HG03066 (cell line): ENCODE measurements at regions not wholly inside any gene's neighbourhood (a gene's known extent, or its start where the extent isn't known, plus 50 kb on each side); places are given as distances from the start of the nearest gene placed in this dataset.
"Not testable (repeated sequence)": the region's sequence is repeated elsewhere in the genome, so short reads cannot be mapped to it uniquely, and the experiment has no call there.

Source experiments
- ATAC-seq: cut with Tn5 transposase; IDR thresholded peaks from one replicate; pipeline ENCODE4 v1.9.1; 2021; ENCODE audit warnings: low read depth; ENCODE audit not compliant: unreplicated experiment

DNA sequence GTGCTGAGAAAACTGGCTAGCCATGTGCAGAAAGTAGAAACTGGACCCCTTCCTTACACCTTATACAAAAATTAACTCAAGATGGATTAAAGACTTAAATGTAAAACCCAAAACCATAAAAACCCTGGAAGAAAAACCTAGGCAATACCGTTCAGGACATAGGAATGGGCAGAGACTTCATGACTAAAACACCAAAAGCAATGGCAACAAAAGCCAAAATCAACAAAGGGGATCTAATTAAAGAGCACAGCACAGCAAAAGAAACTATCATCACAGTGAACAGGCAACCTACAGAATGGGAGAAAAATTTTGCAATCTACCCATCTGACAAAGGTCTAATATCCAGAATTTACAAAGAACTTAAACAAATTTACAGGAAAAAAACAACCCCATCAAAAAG lies 575.2 kb upstream of the ADAMTS5 start:
- not testable (repeated sequence) for ATAC-seq

DNA sequence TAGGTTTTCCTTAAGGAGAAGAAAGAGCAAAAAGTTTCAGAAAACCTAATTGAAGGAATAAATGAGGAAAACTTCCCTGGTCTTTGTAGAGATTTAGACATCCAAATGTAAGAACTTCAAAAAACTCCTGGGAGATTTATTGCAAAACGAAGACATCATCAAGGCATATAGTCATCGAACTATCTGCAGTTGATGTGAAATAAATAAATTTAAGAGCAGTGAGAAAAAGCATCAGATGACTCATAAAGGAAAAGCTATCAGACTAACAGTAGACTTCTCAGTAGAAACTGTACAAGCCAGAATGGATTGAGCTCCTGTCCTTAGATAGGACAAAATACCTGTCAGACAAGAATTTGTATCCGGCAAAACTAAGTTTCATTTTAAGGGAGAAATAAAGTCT lies 569.4 kb upstream of the ADAMTS5 start:
- ATAC-seq, result no peak

DNA sequence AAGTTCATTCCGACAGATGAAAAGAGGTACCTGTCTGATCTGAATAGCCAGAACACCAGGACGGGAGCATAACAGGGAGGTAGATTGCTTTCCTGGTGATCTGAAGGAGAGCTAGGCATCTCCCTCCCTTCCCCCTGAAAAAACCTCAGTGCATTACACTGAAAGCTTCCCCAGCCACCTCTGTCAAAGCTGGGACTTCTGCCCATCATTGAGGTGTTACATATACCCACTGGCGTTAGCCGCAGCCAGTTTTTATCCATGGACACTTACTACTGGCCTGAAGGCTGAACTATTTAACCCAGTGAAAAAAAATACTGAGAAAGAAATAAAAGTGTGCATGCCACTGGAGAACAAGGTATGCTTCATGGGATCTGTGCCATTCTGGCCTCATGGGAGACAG lies 568.3 kb upstream of the ADAMTS5 start:
- no peak for ATAC-seq

DNA sequence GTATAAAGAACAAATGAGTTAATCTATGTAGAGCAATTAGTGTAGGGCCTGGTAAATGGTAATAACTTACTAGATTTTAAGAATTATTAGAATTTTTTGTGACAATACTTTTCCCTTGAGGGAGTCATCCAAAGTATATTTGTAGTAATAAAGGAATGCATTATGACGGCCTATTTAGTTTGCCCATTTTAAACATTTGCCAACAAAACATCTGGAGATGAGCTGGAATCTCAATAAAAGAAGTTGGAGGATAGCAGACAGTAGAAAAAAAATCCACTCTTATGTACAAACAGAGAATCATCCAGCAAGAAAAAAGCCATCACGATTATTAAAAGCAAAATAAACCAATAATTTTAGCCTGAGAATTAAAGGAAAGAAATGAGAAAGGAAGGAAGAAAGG lies 567.3 kb upstream of the ADAMTS5 start:
- ATAC-seq, result no peak

DNA sequence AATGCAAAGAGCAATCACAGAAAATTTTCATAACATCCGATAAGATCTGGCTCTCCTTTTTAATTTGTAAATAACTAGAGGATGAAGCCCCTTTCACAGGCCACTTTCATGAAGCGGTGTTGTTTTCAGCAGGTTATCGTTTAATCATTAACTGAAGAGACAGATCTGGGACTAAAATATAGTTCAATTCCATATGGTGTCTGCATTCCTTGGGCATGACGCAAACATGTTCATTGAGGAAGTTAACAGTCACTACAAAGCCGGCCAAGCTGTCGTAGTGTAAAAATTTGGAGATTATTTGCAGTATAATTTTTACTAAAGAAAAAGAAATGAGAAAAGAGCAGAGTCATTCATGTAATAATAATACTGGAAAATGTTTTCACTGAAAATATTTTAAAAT lies 565.2 kb upstream of the ADAMTS5 start:
- ATAC-seq, result no peak

DNA sequence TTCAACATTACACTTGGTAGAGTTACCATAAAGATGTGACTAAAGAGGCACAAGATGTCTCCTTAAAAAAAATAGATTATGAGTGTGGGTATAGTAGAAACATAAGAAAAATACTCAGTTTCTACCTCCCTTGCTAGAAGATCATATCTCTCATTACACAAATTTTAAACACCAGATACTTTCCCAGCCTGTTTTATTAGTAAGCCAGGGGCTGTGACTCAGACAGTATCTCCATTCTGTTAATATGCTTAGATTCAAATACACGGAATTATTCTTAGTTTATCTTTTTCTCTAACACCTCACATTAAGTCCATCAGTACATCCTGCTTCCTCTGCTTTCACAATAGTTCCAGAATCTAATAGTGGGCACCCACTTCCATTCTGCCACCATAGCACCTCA lies 561.8 kb upstream of the ADAMTS5 start:
- no peak for ATAC-seq

DNA sequence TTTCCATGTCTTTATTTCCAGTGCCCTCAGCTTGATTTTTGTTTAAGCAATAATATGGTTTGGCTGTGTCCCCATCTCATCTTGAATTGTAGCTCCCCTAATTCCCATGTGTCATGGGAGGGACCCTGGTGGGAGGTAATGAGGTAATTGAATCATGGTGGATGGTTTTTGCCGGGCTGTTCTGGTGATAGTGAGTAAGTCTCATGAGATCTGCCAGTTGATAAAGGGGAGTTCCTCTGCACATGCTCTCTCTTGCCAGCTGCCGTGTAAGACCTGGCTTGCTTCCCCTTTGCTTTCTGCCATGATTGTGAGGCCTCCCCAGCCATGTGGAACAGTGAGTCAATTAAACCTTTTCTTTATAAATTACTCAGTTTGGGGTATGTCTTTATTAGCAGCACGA lies 559.6 kb upstream of the ADAMTS5 start:
- ATAC-seq, result no peak

DNA sequence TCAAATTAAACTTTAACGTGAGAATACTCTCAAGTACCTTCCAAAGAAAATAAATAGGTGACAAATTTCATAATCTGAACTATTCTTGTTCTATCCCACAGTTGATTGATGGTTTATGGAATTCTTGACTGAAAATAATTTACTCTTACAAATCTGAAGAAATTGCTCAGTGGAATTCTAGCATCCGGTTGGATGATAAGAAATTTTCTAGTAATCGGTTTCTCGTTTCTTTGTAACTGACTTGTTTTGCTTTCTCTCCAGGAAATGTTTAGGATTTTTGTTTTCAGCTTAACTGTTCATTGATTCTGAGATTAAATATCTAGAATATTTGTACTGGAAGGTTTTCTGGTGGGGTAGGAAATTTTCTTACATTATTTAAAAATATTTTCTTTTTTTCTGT lies 558.9 kb upstream of the ADAMTS5 start:
- ATAC-seq, result no peak

DNA sequence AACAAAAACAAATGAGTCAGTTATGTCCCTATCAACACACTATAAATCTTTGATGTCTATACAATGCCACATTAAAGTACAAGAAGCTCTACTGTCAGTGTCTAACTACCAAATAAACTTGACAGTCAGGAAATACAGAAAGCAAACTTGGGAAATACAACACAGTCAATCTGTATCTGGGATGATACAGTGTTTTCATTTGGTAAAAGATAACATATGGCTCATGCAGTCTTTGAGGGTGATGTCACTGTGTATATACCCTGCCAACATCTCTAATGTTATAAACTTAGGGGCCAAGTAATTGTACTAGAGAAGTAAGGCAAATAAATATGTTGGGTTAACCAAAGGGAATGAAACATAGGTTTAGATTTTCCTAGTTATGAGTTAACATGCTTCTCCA lies 552.5 kb upstream of the ADAMTS5 start:
- no peak for ATAC-seq

DNA sequence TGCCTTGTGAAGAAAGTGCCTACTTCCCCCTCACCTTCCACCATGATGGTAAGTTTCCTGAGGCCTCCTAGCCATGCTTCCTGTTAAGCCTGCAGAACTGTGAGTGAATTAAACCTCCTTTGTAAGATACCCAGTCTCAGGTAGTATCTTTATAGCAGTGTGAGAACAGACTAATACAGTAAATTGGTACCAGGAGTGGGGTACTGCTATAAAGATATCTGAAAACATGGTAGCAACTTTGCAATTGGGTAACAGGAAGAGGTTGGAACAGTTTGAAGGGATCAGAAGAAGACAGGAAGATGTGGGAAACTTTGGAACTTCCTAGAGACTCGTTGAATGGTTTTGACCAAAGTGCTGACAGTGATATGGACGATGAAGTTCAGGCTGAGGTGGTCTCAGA lies 550.3 kb upstream of the ADAMTS5 start:
- not testable (repeated sequence) for ATAC-seq

DNA sequence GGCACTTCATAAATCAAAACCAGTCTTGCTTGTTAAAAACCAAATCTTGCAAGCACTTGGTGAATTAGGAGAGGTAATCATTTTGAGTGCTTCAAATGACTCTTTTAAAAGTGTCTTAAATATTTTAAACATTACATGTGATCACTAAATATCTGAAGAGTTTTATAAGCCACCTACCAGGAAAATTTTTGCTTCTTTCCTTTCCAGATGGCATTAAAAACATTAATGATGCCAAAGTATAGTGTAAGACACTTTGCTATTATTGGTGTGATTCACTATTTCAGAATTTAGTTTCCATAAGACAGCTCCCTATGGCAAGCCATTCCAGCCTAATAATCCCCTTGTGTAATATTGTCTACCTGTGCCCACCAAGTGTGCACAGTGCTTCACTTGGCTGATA lies 548.8 kb upstream of the ADAMTS5 start:
- no peak for ATAC-seq

DNA sequence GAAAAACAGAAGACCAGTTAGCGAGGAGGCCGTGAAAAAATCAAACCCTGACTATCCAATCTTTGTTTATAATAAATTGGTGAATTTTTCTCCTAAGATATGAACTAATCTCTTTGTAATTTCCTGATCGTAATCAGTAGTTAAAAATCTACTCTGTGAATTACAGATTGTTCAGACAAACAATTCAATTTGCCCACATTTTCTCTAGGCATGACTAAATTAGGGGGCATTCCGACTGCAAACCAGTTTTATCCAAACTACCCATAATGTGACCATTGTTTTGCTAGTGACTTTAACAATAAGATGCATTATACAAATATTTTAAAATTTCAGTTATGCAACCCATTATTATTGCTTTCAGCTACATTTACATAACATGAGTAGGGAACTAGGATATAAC lies 546.9 kb upstream of the ADAMTS5 start:
- no peak for ATAC-seq

DNA sequence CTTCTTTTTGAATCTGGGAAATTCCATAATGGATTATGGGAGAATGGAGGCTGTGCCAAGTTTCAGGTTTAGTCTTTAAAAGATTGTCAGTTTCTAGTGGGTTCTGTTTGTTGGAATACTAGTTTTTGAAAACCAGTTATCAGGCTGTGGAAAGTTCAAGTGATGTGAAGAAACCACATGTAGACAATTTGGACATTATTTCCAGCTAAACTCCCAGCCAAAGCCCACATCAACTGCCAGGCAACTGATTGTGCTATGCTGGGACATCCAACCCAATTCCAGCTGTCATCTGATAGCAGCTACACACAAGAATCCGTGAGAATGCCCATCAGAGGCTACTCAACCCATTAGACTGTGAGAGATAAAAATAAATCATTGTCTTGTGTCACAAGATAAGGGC lies 546.1 kb upstream of the ADAMTS5 start:
- ATAC-seq, result no peak

DNA sequence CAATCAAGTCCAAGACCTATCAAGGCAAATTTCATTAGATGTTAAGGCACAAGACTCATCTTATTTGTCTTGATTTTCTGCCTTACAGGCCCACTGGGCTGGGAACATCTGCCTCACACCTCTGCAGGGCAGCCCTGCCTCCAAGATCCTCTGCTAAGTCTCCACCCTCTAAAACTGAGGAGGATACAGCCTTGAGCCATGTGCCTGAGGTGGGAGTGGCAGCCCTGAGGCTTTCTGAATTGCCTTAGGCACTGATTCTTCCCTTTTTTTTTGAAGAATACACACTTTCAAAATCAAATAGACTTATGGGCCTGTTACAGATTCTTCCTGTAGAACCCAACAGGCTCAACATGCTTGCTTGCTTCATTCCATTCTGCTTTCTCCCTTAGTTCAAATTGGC lies 544.3 kb upstream of the ADAMTS5 start:
- ATAC-seq, result no peak

DNA sequence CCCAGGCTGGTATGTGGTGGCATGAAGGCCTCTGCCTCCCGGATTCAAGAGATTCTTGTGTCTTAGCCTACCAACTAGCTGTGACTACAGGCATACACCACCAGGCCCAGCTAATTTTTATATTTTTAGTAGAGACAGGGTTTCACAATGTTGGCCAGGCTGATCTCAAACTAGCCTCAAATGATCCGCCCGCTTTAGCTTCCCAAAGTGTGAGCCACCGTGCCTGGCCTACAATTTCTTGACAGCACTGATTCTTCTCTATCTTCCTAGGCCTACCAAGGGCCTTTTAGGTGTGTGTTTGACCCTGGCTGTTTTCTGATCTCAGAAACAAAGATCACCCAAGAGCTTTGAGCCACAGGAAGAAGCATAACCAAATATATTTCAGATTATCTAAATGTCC lies 540.8 kb upstream of the ADAMTS5 start:
- no peak for ATAC-seq

DNA sequence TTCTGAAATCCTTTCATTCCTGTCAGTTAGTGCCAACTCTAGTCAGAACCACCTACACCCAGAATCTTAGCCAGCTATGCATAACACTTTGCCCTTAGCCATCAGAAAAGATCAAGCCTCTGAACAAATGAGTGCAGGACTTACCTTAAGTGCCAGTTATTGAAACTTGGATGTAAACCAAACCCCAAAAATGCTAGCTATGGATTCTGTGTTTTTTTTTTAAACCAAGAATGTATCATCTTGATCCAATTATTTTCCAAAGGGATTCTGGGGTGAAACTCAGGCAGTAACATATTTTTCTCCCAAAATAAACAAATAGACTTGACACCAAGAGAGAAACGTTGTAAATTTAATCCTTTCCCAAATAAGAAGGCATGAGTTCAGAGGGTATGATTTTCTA lies 538.6 kb upstream of the ADAMTS5 start:
- ATAC-seq, result no peak

DNA sequence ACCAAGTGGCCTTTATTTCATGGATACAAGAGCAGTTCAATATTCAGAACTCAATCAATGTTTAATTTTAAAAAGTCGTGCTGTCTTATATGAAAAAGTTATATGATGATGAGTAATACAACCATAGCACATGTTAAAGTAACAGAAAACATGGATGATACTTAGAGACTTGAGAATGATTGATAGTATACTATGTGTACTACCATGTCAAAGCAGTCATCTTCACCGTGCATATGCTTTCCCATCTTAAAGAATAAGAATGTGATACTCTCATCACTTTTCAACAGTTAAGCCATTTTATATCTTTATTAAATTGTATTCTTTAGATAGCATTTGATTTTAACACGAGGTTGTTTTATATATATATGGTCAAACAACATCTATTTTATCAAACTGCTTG lies 535.9 kb upstream of the ADAMTS5 start:
- ATAC-seq, result no peak

DNA sequence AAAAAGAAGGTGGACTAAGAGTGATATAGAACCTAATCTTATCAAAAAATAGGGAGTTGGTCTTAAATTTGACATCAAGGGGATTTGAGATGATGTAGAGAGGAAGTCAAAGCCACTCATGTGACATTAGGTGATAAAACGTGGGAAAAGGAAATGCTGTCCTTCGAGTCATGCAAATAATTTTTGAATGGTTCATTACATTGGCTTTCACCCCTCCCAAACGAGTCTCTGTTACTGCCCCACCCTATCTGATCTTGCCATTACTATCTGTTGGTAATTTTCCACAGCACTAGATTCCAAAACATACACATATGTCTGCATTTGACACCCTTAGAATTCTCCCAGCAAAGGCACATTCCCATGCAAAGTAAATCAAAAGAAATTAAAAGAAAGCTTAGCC lies 531.1 kb upstream of the ADAMTS5 start:
- ATAC-seq, result no peak

DNA sequence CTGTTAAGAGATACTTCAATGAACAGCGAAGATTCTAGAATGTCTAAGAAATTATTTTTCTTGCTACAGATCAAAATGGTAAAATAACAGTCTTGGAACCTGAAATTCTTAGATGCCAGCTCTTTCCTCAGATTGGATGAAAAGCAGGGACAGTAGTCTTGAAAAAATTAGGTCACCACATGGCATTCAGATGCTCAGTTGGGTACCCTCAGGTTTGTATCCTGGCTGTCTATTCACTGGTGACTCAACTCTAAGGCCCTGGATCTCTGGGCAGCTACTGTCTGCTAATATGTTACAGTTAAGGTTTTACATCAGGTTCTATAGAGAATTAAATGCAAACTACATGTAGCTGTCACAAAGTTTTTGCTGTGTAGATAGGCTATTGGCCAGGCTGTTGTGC lies 528.9 kb upstream of the ADAMTS5 start:
- no peak for ATAC-seq

DNA sequence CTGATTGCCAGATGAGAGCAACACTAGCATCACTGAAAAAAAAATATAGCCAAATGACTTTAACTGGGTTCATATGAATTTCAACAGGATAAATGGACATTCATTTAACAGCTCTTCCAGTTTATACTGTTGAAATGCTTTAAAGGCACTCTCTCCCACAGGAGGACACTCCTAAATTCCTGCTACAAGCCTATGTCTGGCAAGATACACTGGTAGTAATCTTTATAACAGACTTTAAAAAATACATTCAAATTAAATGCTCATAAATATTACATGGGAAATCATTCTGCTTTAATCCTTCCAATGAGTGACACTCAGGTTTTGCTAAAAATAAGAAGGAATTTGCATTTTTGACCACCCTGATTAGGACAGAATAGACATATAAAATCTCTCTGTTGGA lies 526.7 kb upstream of the ADAMTS5 start:
- ATAC-seq, result no peak

DNA sequence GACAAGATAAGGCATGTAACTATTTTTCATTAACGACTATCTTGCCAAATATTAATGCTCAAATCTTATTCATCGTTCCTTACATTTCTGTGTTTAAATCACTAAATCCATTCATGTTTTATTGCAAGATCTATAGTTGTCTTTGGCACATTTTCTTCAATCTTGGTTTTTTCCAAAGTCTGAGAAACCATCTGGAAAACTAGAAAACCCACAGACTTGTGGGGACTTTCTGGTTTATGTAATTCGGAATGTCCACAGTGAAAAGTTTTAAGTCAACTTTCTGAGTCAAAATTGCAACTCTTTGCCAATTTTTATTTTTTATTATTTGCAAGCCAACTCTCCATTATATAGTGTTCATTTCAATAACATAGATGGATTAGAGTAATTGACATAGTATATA lies 520.8 kb upstream of the ADAMTS5 start:
- ATAC-seq, result no peak

DNA sequence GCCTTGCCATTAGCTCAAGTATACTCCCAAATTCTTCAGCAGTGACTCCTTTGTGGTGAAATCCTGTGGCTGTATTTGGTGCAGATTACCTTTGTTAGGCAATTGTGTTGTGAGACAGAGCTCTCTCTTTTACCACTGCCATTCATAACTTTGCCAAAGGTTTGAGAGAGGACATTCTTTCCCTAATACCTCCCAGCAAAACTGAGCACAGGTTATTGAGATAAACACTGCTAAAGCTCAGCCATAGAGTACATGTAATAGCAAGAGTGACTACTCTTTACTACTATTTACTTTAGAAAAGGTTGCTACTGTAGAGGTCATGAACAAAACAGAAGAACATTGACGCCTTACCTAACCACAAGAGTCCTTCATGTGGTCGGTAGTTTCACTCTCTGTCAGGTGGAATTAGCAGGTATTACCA lies 514.0 kb upstream of the ADAMTS5 start:
- no peak for ATAC-seq

DNA sequence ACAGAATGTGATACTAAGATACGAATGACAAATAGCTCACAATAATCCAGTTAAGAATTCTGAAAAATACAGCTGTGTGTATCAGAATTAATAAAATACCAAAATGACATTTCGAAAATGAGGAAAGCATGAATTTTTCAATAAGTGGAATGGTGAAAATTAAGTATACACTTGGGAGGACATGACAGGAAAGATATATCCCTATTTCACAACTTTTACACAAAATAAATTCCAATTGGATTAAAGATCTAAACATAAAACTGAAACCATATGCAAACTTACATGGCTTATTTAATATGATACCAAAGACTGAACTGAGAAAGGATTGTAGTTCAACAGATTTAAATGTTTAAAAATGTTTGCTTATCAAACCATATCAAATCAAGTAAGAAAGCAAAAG lies 510.4 kb upstream of the ADAMTS5 start:
- ATAC-seq, result no peak

DNA sequence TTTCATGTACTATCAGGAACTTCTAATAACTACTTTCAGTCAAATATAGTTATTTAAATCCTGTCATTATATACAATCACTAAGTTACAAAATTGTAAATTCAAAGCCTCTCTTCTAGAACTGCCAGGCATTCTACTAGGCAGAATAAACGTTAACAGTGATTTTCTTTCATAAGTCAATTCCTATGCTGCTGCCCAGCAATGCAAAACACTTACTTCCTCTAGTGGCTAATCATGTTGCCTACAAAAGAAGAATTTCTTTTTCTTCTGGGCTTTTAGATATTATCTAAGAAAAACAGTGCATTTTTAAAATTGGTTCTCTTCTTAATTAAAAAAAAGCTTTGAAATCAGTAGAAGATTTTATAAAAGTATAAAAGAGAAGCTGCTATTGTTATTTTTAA lies 509.8 kb upstream of the ADAMTS5 start:
- no peak for ATAC-seq
